Left ventricle myocardium inferior (tissue), 1 donor: ENCODE measurements at regions not wholly inside any gene's neighbourhood (a gene's known extent, or its start where the extent isn't known, plus 50 kb on each side); places are given as distances from the start of the nearest gene placed in this dataset.

Source experiments
- DNase-seq: peaks from one replicate; pipeline ENCODE4 v3.0.0-alpha.2; 2020
- H3K27ac ChIP-seq: fragments of 200-600 bp; replicated peaks from 2 replicates; pipeline ENCODE4 v1.8.0; 2021
- H3K27me3 ChIP-seq: fragments of 200-600 bp; 2 replicates; pipeline ENCODE4 v1.8.0; 2021; ENCODE audit warnings: low read depth
- H3K36me3 ChIP-seq: fragments of 200-600 bp; 2 replicates; pipeline ENCODE4 v1.8.0; 2021
- H3K4me1 ChIP-seq: fragments of 200-600 bp; 2 replicates; pipeline ENCODE4 v1.8.0; 2021
- H3K4me3 ChIP-seq: fragments of 200-600 bp; 2 replicates; pipeline ENCODE4 v1.8.0; 2021; ENCODE audit warnings: mild to moderate bottlenecking, moderate library complexity
- H3K9me3 ChIP-seq: fragments of 200-600 bp; replicated peaks from 2 replicates; pipeline ENCODE4 v1.8.0; 2021
- intact Hi-C: fragments of 100-400 bp; cut with micrococcal nuclease; formaldehyde crosslinking; loops from one replicate; pipeline ENCODE4 v1.11.0; 2022
- TF ChIP-seq, protein P1 (sequence below): fragments of 200-600 bp; IDR thresholded peaks from 2 replicates; pipeline ENCODE4 v1.8.0; 2021; ENCODE audit warnings: antibody characterized with exemption, mild to moderate bottlenecking, borderline replicate concordance
- donor health status: DM: no; HTN: yes; CAD: no; lungs with severe emphysema.

DNA sequence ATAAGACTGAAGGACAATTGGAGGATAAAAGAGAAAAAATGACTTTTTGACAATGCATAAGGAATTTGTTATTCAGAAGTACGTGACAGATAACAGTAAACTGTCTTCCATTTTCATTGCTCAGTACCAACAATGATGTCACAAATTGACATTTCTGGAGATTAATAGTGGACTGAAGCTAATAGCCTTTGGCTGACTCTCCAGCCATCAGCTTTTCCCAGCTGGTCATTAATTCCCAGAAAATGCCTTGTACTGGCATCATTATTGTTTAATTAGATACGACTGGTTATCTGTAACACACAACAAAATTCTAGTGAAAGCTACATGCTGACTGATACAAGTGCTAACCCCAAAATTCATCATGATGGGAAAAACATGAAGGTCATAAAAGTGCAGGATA is 147.9 kb upstream of the FGF13 start:
- H3K36me3 ChIP-seq: no peaks in the 10 kb centered on the region
- no peaks in the 10 kb centered on the region for H3K9me3 ChIP-seq
- H3K27ac ChIP-seq: no peak overlapping the region
- H3K4me3 ChIP-seq: no peak overlapping the region
- intact Hi-C loops: no loop called here
- TF ChIP-seq, protein P1, sequence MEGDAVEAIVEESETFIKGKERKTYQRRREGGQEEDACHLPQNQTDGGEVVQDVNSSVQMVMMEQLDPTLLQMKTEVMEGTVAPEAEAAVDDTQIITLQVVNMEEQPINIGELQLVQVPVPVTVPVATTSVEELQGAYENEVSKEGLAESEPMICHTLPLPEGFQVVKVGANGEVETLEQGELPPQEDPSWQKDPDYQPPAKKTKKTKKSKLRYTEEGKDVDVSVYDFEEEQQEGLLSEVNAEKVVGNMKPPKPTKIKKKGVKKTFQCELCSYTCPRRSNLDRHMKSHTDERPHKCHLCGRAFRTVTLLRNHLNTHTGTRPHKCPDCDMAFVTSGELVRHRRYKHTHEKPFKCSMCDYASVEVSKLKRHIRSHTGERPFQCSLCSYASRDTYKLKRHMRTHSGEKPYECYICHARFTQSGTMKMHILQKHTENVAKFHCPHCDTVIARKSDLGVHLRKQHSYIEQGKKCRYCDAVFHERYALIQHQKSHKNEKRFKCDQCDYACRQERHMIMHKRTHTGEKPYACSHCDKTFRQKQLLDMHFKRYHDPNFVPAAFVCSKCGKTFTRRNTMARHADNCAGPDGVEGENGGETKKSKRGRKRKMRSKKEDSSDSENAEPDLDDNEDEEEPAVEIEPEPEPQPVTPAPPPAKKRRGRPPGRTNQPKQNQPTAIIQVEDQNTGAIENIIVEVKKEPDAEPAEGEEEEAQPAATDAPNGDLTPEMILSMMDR: no peak
- no peak for DNase-seq
- no peaks in the 10 kb centered on the region for H3K27me3 ChIP-seq
- H3K4me1 ChIP-seq: no peaks in the 10 kb centered on the region

DNA sequence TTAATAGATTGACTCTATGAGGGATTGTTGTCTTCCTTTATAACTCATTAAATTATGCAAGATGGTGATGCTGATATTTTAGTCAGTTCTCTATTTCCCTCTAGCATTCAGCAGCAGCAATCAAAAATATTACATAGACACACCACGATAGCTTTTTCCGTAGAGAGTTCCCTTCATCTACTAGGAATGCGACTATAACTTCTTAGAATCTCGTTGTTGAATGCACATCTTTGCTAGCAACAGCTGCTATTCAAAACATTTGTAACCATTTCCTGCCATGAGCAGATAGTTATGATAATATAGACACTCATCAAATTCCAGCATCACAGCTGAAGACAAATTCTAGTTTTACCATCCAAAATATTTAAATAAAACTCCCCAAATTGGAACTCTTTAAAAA is 147.4 kb upstream of the FGF13 start:
- TF ChIP-seq, protein P1: no peak
- Histone ChIP-seq H3K36me3 (no peaks in the 10 kb centered on the region), H3K4me3 (no peak overlapping the region), H3K27ac (no peak overlapping the region), H3K27me3 (no peaks in the 10 kb centered on the region), H3K9me3 (no peaks in the 10 kb centered on the region), H3K4me1 (no peaks in the 10 kb centered on the region)
- DNase-seq: no peak
- intact Hi-C loops: no loop called here

DNA sequence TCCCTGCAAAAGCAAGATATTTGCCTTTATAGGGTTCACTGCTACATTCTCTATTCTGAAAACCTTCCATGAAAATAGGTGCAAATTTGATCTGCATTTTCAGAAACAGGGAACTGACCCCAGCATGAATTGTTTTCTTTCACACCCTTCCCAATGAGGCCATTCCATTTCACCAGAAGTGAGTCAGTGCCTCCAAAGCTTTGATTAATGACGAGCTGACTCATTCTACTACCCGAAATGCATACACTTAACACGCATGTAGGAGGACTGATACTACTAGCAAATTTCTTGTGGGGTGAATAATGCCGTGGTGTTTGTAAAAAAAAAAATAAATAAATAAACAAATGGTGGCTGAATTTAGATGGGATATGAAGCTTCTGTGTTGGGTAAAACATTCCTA is 146.9 kb upstream of the FGF13 start:
- intact Hi-C loops: no loop called here
- Histone ChIP-seq H3K36me3 (no peaks in the 10 kb centered on the region), H3K27ac (no peak overlapping the region), H3K27me3 (no peaks in the 10 kb centered on the region), H3K9me3 (no peaks in the 10 kb centered on the region), H3K4me3 (no peak overlapping the region), H3K4me1 (no peaks in the 10 kb centered on the region)
- DNase-seq: no peak
- TF ChIP-seq, protein P1: no peak

DNA sequence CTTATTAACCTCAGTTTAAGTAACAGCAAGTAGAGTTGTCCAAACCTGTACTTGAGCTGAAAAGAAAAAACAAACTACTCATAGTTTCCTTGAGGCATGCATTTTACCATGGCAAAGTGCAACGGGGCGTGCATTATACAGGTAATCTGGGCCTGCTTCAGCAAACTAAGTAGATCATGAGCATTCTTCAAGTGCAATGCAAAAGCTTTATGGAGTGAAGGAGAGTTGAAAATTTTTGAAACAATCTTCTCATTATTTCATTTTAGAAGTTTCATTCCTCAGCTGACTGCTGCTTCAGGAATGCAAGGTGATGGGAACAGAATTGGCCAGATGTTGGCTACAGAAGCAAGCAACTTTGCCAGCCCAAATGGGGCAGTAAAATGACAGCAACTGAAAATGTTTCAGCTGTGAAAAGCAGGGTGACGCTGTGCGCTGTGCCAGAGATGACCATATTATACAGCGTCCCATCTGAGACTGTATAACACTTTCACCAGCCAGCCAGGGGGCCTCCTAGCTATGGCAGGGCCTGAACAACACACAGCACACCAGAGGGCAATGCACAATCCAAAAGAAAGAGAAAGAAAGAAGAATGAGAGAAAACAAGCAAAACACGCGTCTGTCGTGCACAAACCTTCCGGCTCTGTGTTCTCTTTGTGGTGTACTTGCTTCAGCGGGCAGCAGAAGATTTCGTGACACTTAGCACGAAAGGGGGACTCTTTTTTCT is 145.5 kb upstream of the FGF13 start:
- intact Hi-C loops: no loop called here
- no peak for DNase-seq

DNA sequence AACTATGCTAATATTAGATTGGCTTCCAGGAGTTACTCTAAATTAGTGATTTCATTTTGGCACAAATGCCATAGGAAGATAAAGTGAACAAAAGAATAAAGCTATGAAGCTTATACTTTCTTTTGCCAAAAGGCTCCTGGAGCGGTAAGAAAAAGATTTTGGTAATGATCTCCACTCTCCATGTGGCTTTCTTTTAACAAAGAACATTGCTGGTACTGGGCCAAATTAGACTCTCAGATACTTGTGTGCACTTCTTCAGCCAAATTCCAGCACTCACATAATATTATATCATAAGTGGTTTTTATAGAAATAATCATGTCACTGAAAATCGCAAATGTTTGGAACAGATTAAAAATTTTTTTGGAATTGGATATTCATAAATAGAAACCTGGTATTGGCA is 142.4 kb upstream of the FGF13 start:
- no peaks in the 10 kb centered on the region for H3K36me3 ChIP-seq
- no peaks in the 10 kb centered on the region for H3K9me3 ChIP-seq
- intact Hi-C loops: no loop called here
- H3K27ac ChIP-seq: no peak overlapping the region
- H3K27me3 ChIP-seq: no peaks in the 10 kb centered on the region
- H3K4me3 ChIP-seq: no peak overlapping the region
- no peak for DNase-seq
- TF ChIP-seq, protein P1: no peak
- no peaks in the 10 kb centered on the region for H3K4me1 ChIP-seq

More for the DNA sequence above, 145.5 kb upstream of the FGF13 start:
- Histone ChIP-seq H3K9me3 (no peaks in the 10 kb centered on the region), H3K4me3 (no peak overlapping the region), H3K4me1 (no peaks in the 10 kb centered on the region), H3K27ac (no peak overlapping the region), H3K36me3 (no peaks in the 10 kb centered on the region), H3K27me3 (no peaks in the 10 kb centered on the region)
- TF ChIP-seq, protein P1: no peak
